HEK293 (cell line): ENCODE measurements at regions not wholly inside any gene's neighbourhood (a gene's known extent, or its start where the extent isn't known, plus 50 kb on each side); places are given as distances from the start of the nearest gene placed in this dataset.

Source experiments
- CTCF ChIA-PET: fragments of 350-600 bp; formaldehyde crosslinking; extraction: SDS; loops from one replicate; lab custom pipeline; 2021; ENCODE audit warnings: antibody characterized with exemption; lab: Yijun Ruan, JAX
- POLR2A ChIA-PET: fragments of 300-600 bp; formaldehyde crosslinking; extraction: SDS; loops from one replicate; lab custom pipeline; 2020; ENCODE audit warnings: antibody characterized with exemption, inconsistent platforms; lab: Yijun Ruan, JAX
- H3K27ac ChIP-seq: fragments of 200-500 bp; sonication (Bioruptor generic); 2 replicates; pipeline ENCODE4 v1.5.1; 2014; ENCODE audit warnings: low read depth, low read length, control low read depth, inconsistent platforms; ENCODE audit errors: extremely low read depth
- H3K36me3 ChIP-seq, 2 experiments: fragments of 200-500 bp in 1 of 2; sonication (Bioruptor generic) in 1 of 2; 1 replicate in 1 of 2; 2 replicates in 1 of 2; pipeline ENCODE4 v1.5.1; 2014 to 2017; ENCODE audit warnings: inconsistent platforms in 2 of 2, low read length in 2 of 2; ENCODE audit not compliant: control insufficient read depth in 2 of 2, insufficient read depth in 1 of 2
- H3K4me1 ChIP-seq: fragments of 200-500 bp; sonication (Bioruptor generic); 2 replicates; pipeline ENCODE4 v1.5.1; 2014; ENCODE audit warnings: mild to moderate bottlenecking, low read length, inconsistent platforms; ENCODE audit not compliant: control insufficient read depth, insufficient read depth
- H3K4me3 ChIP-seq: 2 replicates; pipeline ENCODE4 v1.5.1; 2011; ENCODE audit warnings: low read depth, mild to moderate bottlenecking, control low read depth, low read length, moderate library complexity
- H3K9me3 ChIP-seq: fragments of 200-500 bp; sonication (Bioruptor generic); 2 replicates; pipeline ENCODE4 v1.5.1; 2014; ENCODE audit warnings: low read depth, low read length, inconsistent platforms; ENCODE audit not compliant: control insufficient read depth, insufficient read depth
- FEZF1 ChIP-seq: fragments of 450-650 bp; formaldehyde crosslinking; IDR thresholded peaks from 2 replicates; pipeline ENCODE4 v1.5.1; 2016; ENCODE audit warnings: missing biosample characterization, missing genetic modification characterization
- GLIS2 ChIP-seq: fragments of 450-650 bp; formaldehyde crosslinking; IDR thresholded peaks from 2 replicates; pipeline ENCODE4 v1.5.1; 2016; ENCODE audit warnings: missing biosample characterization, missing genetic modification characterization
- KLF8 ChIP-seq: fragments of 450-650 bp; formaldehyde crosslinking; IDR thresholded peaks from 2 replicates; pipeline ENCODE4 v1.5.1; 2016; ENCODE audit warnings: missing biosample characterization, missing genetic modification characterization
- SCRT1 ChIP-seq: fragments of 450-650 bp; formaldehyde crosslinking; IDR thresholded peaks from 2 replicates; pipeline ENCODE4 v1.5.1; 2016; ENCODE audit warnings: missing biosample characterization, missing genetic modification characterization, borderline replicate concordance
- SETDB1 ChIP-seq: IDR thresholded peaks from one replicate; pipeline ENCODE4 v1.6.1; 2017; ENCODE audit warnings: mild to moderate bottlenecking, low read length, moderate library complexity, mixed read lengths; ENCODE audit not compliant: insufficient read length
- ZNF221 ChIP-seq: fragments of 450-650 bp; formaldehyde crosslinking; IDR thresholded peaks from 2 replicates; pipeline ENCODE4 v1.5.1; 2017; ENCODE audit warnings: missing biosample characterization, missing genetic modification characterization, borderline replicate concordance
- ZNF23 ChIP-seq: fragments of 450-650 bp; formaldehyde crosslinking; IDR thresholded peaks from 2 replicates; pipeline ENCODE4 v1.5.1; 2016; ENCODE audit warnings: missing biosample characterization, missing genetic modification characterization, borderline replicate concordance
- ZNF24 ChIP-seq: fragments of 450-650 bp; formaldehyde crosslinking; IDR thresholded peaks from 2 replicates; pipeline ENCODE4 v1.5.1; 2016; ENCODE audit warnings: missing biosample characterization, missing genetic modification characterization
- ZNF394 ChIP-seq: fragments of 450-650 bp; formaldehyde crosslinking; IDR thresholded peaks from 2 replicates; pipeline ENCODE4 v1.5.1; 2016; ENCODE audit warnings: missing biosample characterization, missing genetic modification characterization, mild to moderate bottlenecking, moderate library complexity, borderline replicate concordance
- ZNF423 ChIP-seq: fragments of 450-650 bp; formaldehyde crosslinking; IDR thresholded peaks from 2 replicates; pipeline ENCODE4 v1.5.1; 2016; ENCODE audit warnings: missing biosample characterization, missing genetic modification characterization
- ZNF514 ChIP-seq: fragments of 450-650 bp; formaldehyde crosslinking; IDR thresholded peaks from 2 replicates; pipeline ENCODE4 v1.5.1; 2016; ENCODE audit warnings: missing biosample characterization, missing genetic modification characterization
- ZNF621 ChIP-seq: fragments of 450-650 bp; formaldehyde crosslinking; IDR thresholded peaks from 2 replicates; pipeline ENCODE4 v1.5.1; 2017; ENCODE audit warnings: missing biosample characterization, missing genetic modification characterization
- ZNF624 ChIP-seq: fragments of 450-650 bp; formaldehyde crosslinking; IDR thresholded peaks from 2 replicates; pipeline ENCODE4 v1.5.1; 2017; ENCODE audit warnings: missing biosample characterization, missing genetic modification characterization
- ZNF664 ChIP-seq: fragments of 450-650 bp; formaldehyde crosslinking; IDR thresholded peaks from 2 replicates; pipeline ENCODE4 v1.5.1; 2016; ENCODE audit warnings: missing biosample characterization, missing genetic modification characterization
- ZNF830 ChIP-seq: fragments of 450-650 bp; IDR thresholded peaks from 2 replicates; pipeline ENCODE4 v1.5.0; 2018; ENCODE audit warnings: missing biosample characterization, missing genetic modification characterization, low read depth, mild to moderate bottlenecking, moderate library complexity
- ZNF843 ChIP-seq: fragments of 450-650 bp; formaldehyde crosslinking; IDR thresholded peaks from 2 replicates; pipeline ENCODE4 v1.5.1; 2016; ENCODE audit warnings: missing biosample characterization, missing genetic modification characterization
- TF ChIP-seq, protein P1 (sequence below): fragments of 450-650 bp; formaldehyde crosslinking; conservative IDR thresholded peaks from 2 replicates; pipeline ENCODE4 v1.5.1; 2016; ENCODE audit warnings: low read depth, missing biosample characterization, missing genetic modification characterization
- TF ChIP-seq, protein P2 (sequence below): fragments of 450-650 bp; formaldehyde crosslinking; IDR thresholded peaks from 2 replicates; pipeline ENCODE4 v1.5.1; 2017; ENCODE audit warnings: missing biosample characterization, missing genetic modification characterization
- TF ChIP-seq, protein P3 (sequence below): fragments of 450-650 bp; formaldehyde crosslinking; IDR thresholded peaks from 2 replicates; pipeline ENCODE4 v1.5.1; 2017; ENCODE audit warnings: missing biosample characterization, missing genetic modification characterization

DNA sequence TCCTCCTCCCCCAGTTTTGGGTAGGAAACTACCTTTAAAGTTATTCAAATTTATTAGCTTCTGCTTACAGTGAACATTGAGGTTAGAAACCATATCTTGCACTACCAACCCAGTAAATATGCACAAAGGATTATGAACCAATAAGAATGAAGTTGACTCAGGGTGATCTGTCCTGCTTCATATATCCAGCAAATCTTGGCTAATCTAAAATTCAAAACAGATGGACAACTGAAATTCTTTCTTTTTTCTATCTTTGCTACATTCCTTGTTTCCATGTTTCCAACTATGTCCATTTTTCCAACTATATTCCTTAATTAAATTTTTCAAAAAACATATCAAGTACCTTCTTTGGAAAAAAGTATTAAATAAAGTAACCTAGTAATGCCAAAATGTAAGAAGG lies 149.3 kb downstream of the FAM124B start:
- no peaks in the 10 kb centered on the region for H3K36me3 ChIP-seq
- no peaks in the 10 kb centered on the region for H3K9me3 ChIP-seq
- TF ChIP-seq FEZF1, result no peak
- no peak for TF ChIP-seq ZNF423 (tag by site-specific recombination)
- TF ChIP-seq ZNF843 (tag by site-specific recombination), result no peak
- no peak for TF ChIP-seq ZNF221
- no peak for TF ChIP-seq ZNF621
- TF ChIP-seq GLIS2 (tag by site-specific recombination), result no peak
- TF ChIP-seq ZNF830 (tag by site-specific recombination), result no peak
- no peak for TF ChIP-seq SCRT1 (tag by site-specific recombination)
- no peak for TF ChIP-seq ZNF24 (tag by site-specific recombination)
- TF ChIP-seq ZNF394 (tag by site-specific recombination), result no peak
- TF ChIP-seq, protein P1, sequence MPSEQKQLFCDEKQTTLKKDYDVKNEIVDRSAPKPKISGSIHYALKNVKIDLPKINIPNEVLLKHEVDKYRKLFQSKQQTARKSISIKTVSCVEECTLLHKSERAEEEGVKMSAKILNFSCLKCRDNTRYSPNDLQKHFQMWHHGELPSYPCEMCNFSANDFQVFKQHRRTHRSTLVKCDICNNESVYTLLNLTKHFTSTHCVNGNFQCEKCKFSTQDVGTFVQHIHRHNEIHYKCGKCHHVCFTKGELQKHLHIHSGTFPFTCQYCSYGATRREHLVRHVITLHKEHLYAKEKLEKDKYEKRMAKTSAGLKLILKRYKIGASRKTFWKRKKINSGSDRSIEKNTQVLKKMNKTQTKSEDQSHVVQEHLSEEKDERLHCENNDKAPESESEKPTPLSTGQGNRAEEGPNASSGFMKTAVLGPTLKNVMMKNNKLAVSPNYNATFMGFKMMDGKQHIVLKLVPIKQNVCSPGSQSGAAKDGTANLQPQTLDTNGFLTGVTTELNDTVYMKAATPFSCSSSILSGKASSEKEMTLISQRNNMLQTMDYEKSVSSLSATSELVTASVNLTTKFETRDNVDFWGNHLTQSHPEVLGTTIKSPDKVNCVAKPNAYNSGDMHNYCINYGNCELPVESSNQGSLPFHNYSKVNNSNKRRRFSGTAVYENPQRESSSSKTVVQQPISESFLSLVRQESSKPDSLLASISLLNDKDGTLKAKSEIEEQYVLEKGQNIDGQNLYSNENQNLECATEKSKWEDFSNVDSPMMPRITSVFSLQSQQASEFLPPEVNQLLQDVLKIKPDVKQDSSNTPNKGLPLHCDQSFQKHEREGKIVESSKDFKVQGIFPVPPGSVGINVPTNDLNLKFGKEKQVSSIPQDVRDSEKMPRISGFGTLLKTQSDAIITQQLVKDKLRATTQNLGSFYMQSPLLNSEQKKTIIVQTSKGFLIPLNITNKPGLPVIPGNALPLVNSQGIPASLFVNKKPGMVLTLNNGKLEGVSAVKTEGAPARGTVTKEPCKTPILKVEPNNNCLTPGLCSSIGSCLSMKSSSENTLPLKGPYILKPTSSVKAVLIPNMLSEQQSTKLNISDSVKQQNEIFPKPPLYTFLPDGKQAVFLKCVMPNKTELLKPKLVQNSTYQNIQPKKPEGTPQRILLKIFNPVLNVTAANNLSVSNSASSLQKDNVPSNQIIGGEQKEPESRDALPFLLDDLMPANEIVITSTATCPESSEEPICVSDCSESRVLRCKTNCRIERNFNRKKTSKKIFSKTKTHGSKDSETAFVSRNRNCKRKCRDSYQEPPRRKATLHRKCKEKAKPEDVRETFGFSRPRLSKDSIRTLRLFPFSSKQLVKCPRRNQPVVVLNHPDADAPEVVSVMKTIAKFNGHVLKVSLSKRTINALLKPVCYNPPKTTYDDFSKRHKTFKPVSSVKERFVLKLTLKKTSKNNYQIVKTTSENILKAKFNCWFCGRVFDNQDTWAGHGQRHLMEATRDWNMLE (tag by site-specific recombination), result no peak
- TF ChIP-seq KLF8 (tag by site-specific recombination), result no peak
- no peak for TF ChIP-seq ZNF664
- TF ChIP-seq ZNF624 (tag by site-specific recombination), result no peak
- TF ChIP-seq ZNF23 (tag by site-specific recombination), result no peak
- TF ChIP-seq, protein P2, sequence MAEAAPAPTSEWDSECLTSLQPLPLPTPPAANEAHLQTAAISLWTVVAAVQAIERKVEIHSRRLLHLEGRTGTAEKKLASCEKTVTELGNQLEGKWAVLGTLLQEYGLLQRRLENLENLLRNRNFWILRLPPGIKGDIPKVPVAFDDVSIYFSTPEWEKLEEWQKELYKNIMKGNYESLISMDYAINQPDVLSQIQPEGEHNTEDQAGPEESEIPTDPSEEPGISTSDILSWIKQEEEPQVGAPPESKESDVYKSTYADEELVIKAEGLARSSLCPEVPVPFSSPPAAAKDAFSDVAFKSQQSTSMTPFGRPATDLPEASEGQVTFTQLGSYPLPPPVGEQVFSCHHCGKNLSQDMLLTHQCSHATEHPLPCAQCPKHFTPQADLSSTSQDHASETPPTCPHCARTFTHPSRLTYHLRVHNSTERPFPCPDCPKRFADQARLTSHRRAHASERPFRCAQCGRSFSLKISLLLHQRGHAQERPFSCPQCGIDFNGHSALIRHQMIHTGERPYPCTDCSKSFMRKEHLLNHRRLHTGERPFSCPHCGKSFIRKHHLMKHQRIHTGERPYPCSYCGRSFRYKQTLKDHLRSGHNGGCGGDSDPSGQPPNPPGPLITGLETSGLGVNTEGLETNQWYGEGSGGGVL (tag by site-specific recombination), result no peak
- TF ChIP-seq, protein P3, sequence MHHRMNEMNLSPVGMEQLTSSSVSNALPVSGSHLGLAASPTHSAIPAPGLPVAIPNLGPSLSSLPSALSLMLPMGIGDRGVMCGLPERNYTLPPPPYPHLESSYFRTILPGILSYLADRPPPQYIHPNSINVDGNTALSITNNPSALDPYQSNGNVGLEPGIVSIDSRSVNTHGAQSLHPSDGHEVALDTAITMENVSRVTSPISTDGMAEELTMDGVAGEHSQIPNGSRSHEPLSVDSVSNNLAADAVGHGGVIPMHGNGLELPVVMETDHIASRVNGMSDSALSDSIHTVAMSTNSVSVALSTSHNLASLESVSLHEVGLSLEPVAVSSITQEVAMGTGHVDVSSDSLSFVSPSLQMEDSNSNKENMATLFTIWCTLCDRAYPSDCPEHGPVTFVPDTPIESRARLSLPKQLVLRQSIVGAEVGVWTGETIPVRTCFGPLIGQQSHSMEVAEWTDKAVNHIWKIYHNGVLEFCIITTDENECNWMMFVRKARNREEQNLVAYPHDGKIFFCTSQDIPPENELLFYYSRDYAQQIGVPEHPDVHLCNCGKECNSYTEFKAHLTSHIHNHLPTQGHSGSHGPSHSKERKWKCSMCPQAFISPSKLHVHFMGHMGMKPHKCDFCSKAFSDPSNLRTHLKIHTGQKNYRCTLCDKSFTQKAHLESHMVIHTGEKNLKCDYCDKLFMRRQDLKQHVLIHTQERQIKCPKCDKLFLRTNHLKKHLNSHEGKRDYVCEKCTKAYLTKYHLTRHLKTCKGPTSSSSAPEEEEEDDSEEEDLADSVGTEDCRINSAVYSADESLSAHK (tag by site-specific recombination), result no peak
- TF ChIP-seq SETDB1, result no peak
- TF ChIP-seq ZNF514, result no peak
- no peaks in the 10 kb centered on the region for H3K4me1 ChIP-seq
- no peak overlapping the region for H3K27ac ChIP-seq
- POLR2A ChIA-PET, result interaction anchor here (0.6 kb wide), 1 partner anchor 269 kb away, joined by 3 read pairs; no protein-coding TSS in a partner anchor
- CTCF ChIA-PET, result no interaction called here
- H3K4me3 ChIP-seq, result no peak overlapping the region
